ENCODE measurements at regions not wholly inside any gene's neighbourhood (a gene's known extent, or its start where the extent isn't known, plus 50 kb on each side); places are given as distances from the start of the nearest gene placed in this dataset.
"Not testable (repeated sequence)": the region's sequence is repeated elsewhere in the genome, so short reads cannot be mapped to it uniquely, and the experiment has no call there.

GRCh38 chr22:33971561-33971961 is 51.3 kb upstream of the LARGE1 start:
- DNase-seq (ENCODE audit: low read depth) = no peak

- DNase-seq (ENCODE audit: low read depth) = no peak
These were observed 55.6 kb upstream of the LARGE1 start for GRCh38 chr22:33975841-33976240.

GRCh38 chr22:33983558-33983957 is 63.3 kb upstream of the LARGE1 start:
- DNase-seq (ENCODE audit: low read depth) = no peak

GRCh38 chr22:33984211-33984610 is 63.9 kb upstream of the LARGE1 start:
- DNase-seq (ENCODE audit: low read depth) = no peak

- DNase-seq (ENCODE audit: low read depth) = no peak
These were observed 64.5 kb upstream of the LARGE1 start for GRCh38 chr22:33984656-33985285.

GRCh38 chr22:33985506-33985905 is 65.2 kb upstream of the LARGE1 start:
- DNase-seq (ENCODE audit: low read depth) = no peak

GRCh38 chr22:33986167-33986771 is 66.0 kb upstream of the LARGE1 start:
- DNase-seq (ENCODE audit: low read depth) = no peak

GRCh38 chr22:33986954-33987353 is 66.7 kb upstream of the LARGE1 start:
- DNase-seq (ENCODE audit: low read depth) = no peak

- DNase-seq (ENCODE audit: low read depth) = not testable (repeated sequence)
These were observed 69.0 kb upstream of the LARGE1 start for GRCh38 chr22:33989263-33989662.

- no peak for DNase-seq (ENCODE audit: low read depth)
These were observed 71.3 kb upstream of the LARGE1 start for GRCh38 chr22:33991620-33992019.

- DNase-seq (ENCODE audit: low read depth) = no peak
These were observed 76.5 kb upstream of the LARGE1 start for GRCh38 chr22:33996824-33997223.

- DNase-seq (ENCODE audit: low read depth) = no peak
These were observed 80.7 kb upstream of the LARGE1 start for GRCh38 chr22:34000879-34001526.

GRCh38 chr22:34001701-34002466 is 81.6 kb upstream of the LARGE1 start:
- no peak for DNase-seq (ENCODE audit: low read depth)

GRCh38 chr22:34004058-34004457 is 83.8 kb upstream of the LARGE1 start:
- DNase-seq (ENCODE audit: low read depth) = no peak

- no peak for DNase-seq (ENCODE audit: low read depth)
These were observed 90.0 kb upstream of the LARGE1 start for GRCh38 chr22:34010259-34010658.

- DNase-seq (ENCODE audit: low read depth) = no peak
These were observed 95.4 kb upstream of the LARGE1 start for GRCh38 chr22:34015642-34016041.

GRCh38 chr22:34017205-34017604 is 96.9 kb upstream of the LARGE1 start:
- DNase-seq (ENCODE audit: low read depth) = no peak

GRCh38 chr22:34019190-34019845 is 99.0 kb upstream of the LARGE1 start:
- no peak for DNase-seq (ENCODE audit: low read depth)

- no peak for DNase-seq (ENCODE audit: low read depth)
These were observed 114.9 kb upstream of the LARGE1 start for GRCh38 chr22:34035209-34035608.

GRCh38 chr22:34036931-34037330 is 116.7 kb upstream of the LARGE1 start:
- no peak for DNase-seq (ENCODE audit: low read depth)

GRCh38 chr22:34038801-34039555 is 118.7 kb upstream of the LARGE1 start:
- no peak for DNase-seq (ENCODE audit: low read depth)

GRCh38 chr22:34045311-34045710 is 125.0 kb upstream of the LARGE1 start:
- no peak for DNase-seq (ENCODE audit: low read depth)
